ENCODE measurements at regions not wholly inside any gene's neighbourhood (a gene's known extent, or its start where the extent isn't known, plus 50 kb on each side); places are given as distances from the start of the nearest gene placed in this dataset.

GRCh38 chr9:111148052-111149017, 110.1 kb upstream of the LPAR1 start:
- Histone ChIP-seq H3K4me3 (ENCODE audit: low read length) (no peak overlapping the region), H3K9me3 (ENCODE audit: insufficient read depth, low read depth, low read length) (no peaks in the 10 kb centered on the region), H3K4me1 (ENCODE audit: insufficient read depth, low read length) (no peaks in the 10 kb centered on the region), H3K36me3 (ENCODE audit: insufficient read depth, low read length) (no peaks in the 10 kb centered on the region), H3K27ac (ENCODE audit: low read depth, low read length) (no peak overlapping the region), H3K9ac (ENCODE audit: low read depth, low read length) (no peak overlapping the region), H3K27me3 (ENCODE audit: insufficient read depth, low read length) (no peaks in the 10 kb centered on the region)
- 96% methylated on average over 10 of the region's 10 CpGs for WGBS

- H3K36me3 ChIP-seq (ENCODE audit: insufficient read depth, low read length) = no peaks in the 10 kb centered on the region
- H3K4me1 ChIP-seq (ENCODE audit: insufficient read depth, low read length) = no peaks in the 10 kb centered on the region
- WGBS = 92% methylated on average over 3 of the region's 3 CpGs
- H3K27me3 ChIP-seq (ENCODE audit: insufficient read depth, low read length) = no peaks in the 10 kb centered on the region
- no peak overlapping the region for H3K4me3 ChIP-seq (ENCODE audit: low read length)
- H3K27ac ChIP-seq (ENCODE audit: low read depth, low read length) = no peak overlapping the region
- no peak overlapping the region for H3K9ac ChIP-seq (ENCODE audit: low read depth, low read length)
- no peaks in the 10 kb centered on the region for H3K9me3 ChIP-seq (ENCODE audit: insufficient read depth, low read depth, low read length)
Measured at GRCh38 chr9:111147041-111147440, 108.8 kb upstream of the LPAR1 start.

- Histone ChIP-seq H3K4me1 (ENCODE audit: insufficient read depth, low read length) (no peaks in the 10 kb centered on the region), H3K4me3 (ENCODE audit: low read length) (no peak overlapping the region), H3K27me3 (ENCODE audit: insufficient read depth, low read length) (no peaks in the 10 kb centered on the region), H3K9me3 (ENCODE audit: insufficient read depth, low read depth, low read length) (no peaks in the 10 kb centered on the region), H3K9ac (ENCODE audit: low read depth, low read length) (no peak overlapping the region), H3K36me3 (ENCODE audit: insufficient read depth, low read length) (no peaks in the 10 kb centered on the region), H3K27ac (ENCODE audit: low read depth, low read length) (no peak overlapping the region)
- 94% methylated on average over 3 of the region's 3 CpGs for WGBS
Measured at GRCh38 chr9:111144741-111145140, 106.5 kb upstream of the LPAR1 start.

GRCh38 chr9:111136180-111136579, 97.9 kb upstream of the LPAR1 start:
- no peak overlapping the region for H3K4me3 ChIP-seq (ENCODE audit: low read length)
- no peak overlapping the region for H3K27ac ChIP-seq (ENCODE audit: low read depth, low read length)
- H3K9ac ChIP-seq (ENCODE audit: low read depth, low read length) = no peak overlapping the region
- 97% methylated on average over 2 of the region's 2 CpGs for WGBS
- H3K36me3 ChIP-seq (ENCODE audit: insufficient read depth, low read length) = no peaks in the 10 kb centered on the region
- no peaks in the 10 kb centered on the region for H3K27me3 ChIP-seq (ENCODE audit: insufficient read depth, low read length)
- H3K9me3 ChIP-seq (ENCODE audit: insufficient read depth, low read depth, low read length) = no peaks in the 10 kb centered on the region
- H3K4me1 ChIP-seq (ENCODE audit: insufficient read depth, low read length) = no peaks in the 10 kb centered on the region

- Histone ChIP-seq H3K27ac (ENCODE audit: low read depth, low read length) (no peak overlapping the region), H3K9ac (ENCODE audit: low read depth, low read length) (no peak overlapping the region), H3K27me3 (ENCODE audit: insufficient read depth, low read length) (no peaks in the 10 kb centered on the region), H3K36me3 (ENCODE audit: insufficient read depth, low read length) (no peaks in the 10 kb centered on the region), H3K4me3 (ENCODE audit: low read length) (no peak overlapping the region), H3K9me3 (ENCODE audit: insufficient read depth, low read depth, low read length) (no peaks in the 10 kb centered on the region), H3K4me1 (ENCODE audit: insufficient read depth, low read length) (no peaks in the 10 kb centered on the region)
- 95% methylated on average over 1 of the region's 1 CpG for WGBS
Measured at GRCh38 chr9:111131211-111131610, 92.9 kb upstream of the LPAR1 start.

- no peaks in the 10 kb centered on the region for H3K4me1 ChIP-seq (ENCODE audit: insufficient read depth, low read length)
- H3K36me3 ChIP-seq (ENCODE audit: insufficient read depth, low read length) = no peaks in the 10 kb centered on the region
- H3K9me3 ChIP-seq (ENCODE audit: insufficient read depth, low read depth, low read length) = peaks cover 7% of the 10 kb centered on the region
- no peaks in the 10 kb centered on the region for H3K27me3 ChIP-seq (ENCODE audit: insufficient read depth, low read length)
- 92% methylated on average over 4 of the region's 4 CpGs for WGBS
- no peak overlapping the region for H3K9ac ChIP-seq (ENCODE audit: low read depth, low read length)
- no peak overlapping the region for H3K4me3 ChIP-seq (ENCODE audit: low read length)
- no peak overlapping the region for H3K27ac ChIP-seq (ENCODE audit: low read depth, low read length)
Measured at GRCh38 chr9:111120526-111120925, 82.3 kb upstream of the LPAR1 start.

GRCh38 chr9:111118256-111118948, 80.1 kb upstream of the LPAR1 start:
- no peak overlapping the region for H3K9ac ChIP-seq (ENCODE audit: low read depth, low read length)
- H3K27me3 ChIP-seq (ENCODE audit: insufficient read depth, low read length) = no peaks in the 10 kb centered on the region
- no peak overlapping the region for H3K4me3 ChIP-seq (ENCODE audit: low read length)
- H3K27ac ChIP-seq (ENCODE audit: low read depth, low read length) = no peak overlapping the region
- H3K36me3 ChIP-seq (ENCODE audit: insufficient read depth, low read length) = no peaks in the 10 kb centered on the region
- H3K4me1 ChIP-seq (ENCODE audit: insufficient read depth, low read length) = no peaks in the 10 kb centered on the region
- peaks cover 7% of the 10 kb centered on the region for H3K9me3 ChIP-seq (ENCODE audit: insufficient read depth, low read depth, low read length)

- Histone ChIP-seq H3K27me3 (ENCODE audit: insufficient read depth, low read length) (no peaks in the 10 kb centered on the region), H3K27ac (ENCODE audit: low read depth, low read length) (no peak overlapping the region), H3K4me3 (ENCODE audit: low read length) (no peak overlapping the region), H3K4me1 (ENCODE audit: insufficient read depth, low read length) (no peaks in the 10 kb centered on the region), H3K9me3 (ENCODE audit: insufficient read depth, low read depth, low read length) (no peaks in the 10 kb centered on the region), H3K36me3 (ENCODE audit: insufficient read depth, low read length) (no peaks in the 10 kb centered on the region), H3K9ac (ENCODE audit: low read depth, low read length) (no peak overlapping the region)
- WGBS = no CpG with 5 or more reads among the region's 1 CpG
Measured at GRCh38 chr9:111114486-111114885, 76.2 kb upstream of the LPAR1 start.

- Histone ChIP-seq H3K4me3 (ENCODE audit: low read length) (no peak overlapping the region), H3K27ac (ENCODE audit: low read depth, low read length) (no peak overlapping the region), H3K36me3 (ENCODE audit: insufficient read depth, low read length) (no peaks in the 10 kb centered on the region), H3K9me3 (ENCODE audit: insufficient read depth, low read depth, low read length) (no peaks in the 10 kb centered on the region), H3K4me1 (ENCODE audit: insufficient read depth, low read length) (no peaks in the 10 kb centered on the region), H3K27me3 (ENCODE audit: insufficient read depth, low read length) (no peaks in the 10 kb centered on the region), H3K9ac (ENCODE audit: low read depth, low read length) (no peak overlapping the region)
- 90% methylated on average over 2 of the region's 2 CpGs for whole genome bisulfite sequencing
Measured at GRCh38 chr9:111113712-111114111, 75.4 kb upstream of the LPAR1 start.

- no peak overlapping the region for H3K4me3 ChIP-seq (ENCODE audit: low read length)
Measured at GRCh38 chr9:111110805-111111204, 72.5 kb upstream of the LPAR1 start.

GRCh38 chr9:111108946-111109345, 70.7 kb upstream of the LPAR1 start:
- no peak overlapping the region for H3K27ac ChIP-seq (ENCODE audit: low read depth, low read length)
- H3K4me1 ChIP-seq (ENCODE audit: insufficient read depth, low read length) = no peaks in the 10 kb centered on the region
- H3K9me3 ChIP-seq (ENCODE audit: insufficient read depth, low read depth, low read length) = no peaks in the 10 kb centered on the region
- 99% methylated on average over 3 of the region's 3 CpGs for whole genome bisulfite sequencing
- H3K36me3 ChIP-seq (ENCODE audit: insufficient read depth, low read length) = no peaks in the 10 kb centered on the region
- H3K27me3 ChIP-seq (ENCODE audit: insufficient read depth, low read length) = no peaks in the 10 kb centered on the region
- no peak overlapping the region for H3K9ac ChIP-seq (ENCODE audit: low read depth, low read length)
- H3K4me3 ChIP-seq (ENCODE audit: low read length) = no peak overlapping the region

More at GRCh38 chr9:111110805-111111204, 72.5 kb upstream of the LPAR1 start:
- Histone ChIP-seq H3K4me1 (ENCODE audit: insufficient read depth, low read length) (no peaks in the 10 kb centered on the region), H3K27ac (ENCODE audit: low read depth, low read length) (no peak overlapping the region), H3K9ac (ENCODE audit: low read depth, low read length) (no peak overlapping the region), H3K9me3 (ENCODE audit: insufficient read depth, low read depth, low read length) (no peaks in the 10 kb centered on the region), H3K36me3 (ENCODE audit: insufficient read depth, low read length) (no peaks in the 10 kb centered on the region), H3K27me3 (ENCODE audit: insufficient read depth, low read length) (no peaks in the 10 kb centered on the region)
- WGBS = 92% methylated on average over 3 of the region's 3 CpGs

Measured in HUES64 (cell line).